GM19468 (cell line): ENCODE measurements at regions not wholly inside any gene's neighbourhood (a gene's known extent, or its start where the extent isn't known, plus 50 kb on each side); places are given as distances from the start of the nearest gene placed in this dataset.
"Not testable (repeated sequence)": the region's sequence is repeated elsewhere in the genome, so short reads cannot be mapped to it uniquely, and the experiment has no call there.

Source experiments
- ATAC-seq: cut with Tn5 transposase; IDR thresholded peaks from one replicate; pipeline ENCODE4 v1.9.1; 2021; ENCODE audit warnings: mild to moderate bottlenecking, moderate library complexity, moderate number of reproducible peaks; ENCODE audit not compliant: unreplicated experiment; ENCODE audit errors: extremely low read depth

- no peak for ATAC-seq
Observed at GRCh38 chr13:56670563-56670962, 470.2 kb upstream of the PRR20A start.

GRCh38 chr13:56681404-56681803 lies 459.3 kb upstream of the PRR20A start:
- ATAC-seq, result no peak

- no peak for ATAC-seq
Observed at GRCh38 chr13:56687131-56687530, 453.6 kb upstream of the PRR20A start.

DNA sequence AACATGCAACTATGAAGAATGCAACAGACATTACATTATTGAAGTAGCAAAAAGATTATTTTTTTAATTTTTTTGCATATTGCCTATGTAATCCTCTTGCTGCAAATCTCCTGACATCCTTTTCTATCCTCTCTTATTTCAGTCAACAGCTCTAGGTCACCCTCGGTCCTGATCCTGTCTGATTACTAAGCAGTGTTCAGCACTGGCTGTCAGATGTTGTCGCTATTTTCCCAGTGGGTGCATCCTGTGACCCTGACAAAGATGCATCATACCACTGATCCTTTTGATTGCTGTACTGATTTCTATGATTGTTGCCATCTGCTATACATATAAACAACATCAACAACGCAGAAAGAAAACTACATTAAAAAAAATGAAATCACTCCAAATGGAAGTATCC lies 443.7 kb upstream of the PRR20A start:
- no peak for ATAC-seq

- no peak for ATAC-seq
Observed at GRCh38 chr13:56700324-56700723, 440.4 kb upstream of the PRR20A start.

GRCh38 chr13:56706485-56706884 lies 434.2 kb upstream of the PRR20A start:
- ATAC-seq, result no peak

- no peak for ATAC-seq
Observed at GRCh38 chr13:56713656-56714055, 427.1 kb upstream of the PRR20A start.

- ATAC-seq, result no peak
Observed at GRCh38 chr13:56718791-56719190, 421.9 kb upstream of the PRR20A start.

DNA sequence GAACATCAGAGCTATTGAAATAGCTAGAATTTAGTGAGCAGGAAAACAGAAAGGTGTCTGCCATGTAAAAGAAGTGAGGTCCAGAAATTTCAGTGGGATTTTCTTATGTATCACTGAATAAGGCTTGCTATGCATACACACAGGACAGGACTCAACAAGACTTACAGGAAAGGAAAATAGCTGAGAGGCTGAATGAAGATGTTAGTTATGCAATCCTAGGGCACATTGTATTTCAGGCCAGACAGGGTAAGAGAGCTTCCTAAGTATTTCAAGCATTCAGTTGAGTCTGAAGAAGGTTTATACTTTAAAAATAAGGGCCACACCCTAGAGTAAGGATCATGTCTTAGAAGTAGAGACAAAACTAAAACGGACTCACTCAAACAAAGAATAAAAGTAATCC lies 419.9 kb upstream of the PRR20A start:
- no peak for ATAC-seq

DNA sequence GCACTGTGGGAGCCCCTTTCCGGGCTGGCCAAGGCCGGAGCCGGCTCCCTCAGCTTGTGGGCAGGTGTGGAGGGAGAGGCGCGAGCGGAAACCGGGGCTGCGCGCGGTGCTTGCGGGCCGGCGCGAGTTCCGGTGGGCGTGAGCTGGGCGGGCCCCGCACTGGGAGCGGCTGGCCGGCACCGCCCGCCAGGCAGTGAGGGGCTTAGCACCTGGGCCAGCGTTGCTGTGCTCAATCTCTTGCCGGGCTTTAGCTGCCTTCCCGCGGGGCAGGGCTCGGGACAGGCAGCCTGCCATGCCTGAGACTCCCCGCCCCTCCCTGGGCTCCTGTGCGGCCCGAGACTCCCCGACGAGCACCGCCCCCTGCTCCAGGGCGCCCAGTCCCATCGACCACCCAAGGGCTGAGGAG lies 405.2 kb upstream of the PRR20A start:
- no peak for ATAC-seq

GRCh38 chr13:56736966-56737365 lies 403.8 kb upstream of the PRR20A start:
- no peak for ATAC-seq

- ATAC-seq, result no peak
Observed at GRCh38 chr13:56752636-56753035, 388.1 kb upstream of the PRR20A start.

- ATAC-seq, result no peak
Observed at GRCh38 chr13:56755181-56755935, 385.4 kb upstream of the PRR20A start.

GRCh38 chr13:56763333-56763732 lies 377.4 kb upstream of the PRR20A start:
- not testable (repeated sequence) for ATAC-seq

DNA sequence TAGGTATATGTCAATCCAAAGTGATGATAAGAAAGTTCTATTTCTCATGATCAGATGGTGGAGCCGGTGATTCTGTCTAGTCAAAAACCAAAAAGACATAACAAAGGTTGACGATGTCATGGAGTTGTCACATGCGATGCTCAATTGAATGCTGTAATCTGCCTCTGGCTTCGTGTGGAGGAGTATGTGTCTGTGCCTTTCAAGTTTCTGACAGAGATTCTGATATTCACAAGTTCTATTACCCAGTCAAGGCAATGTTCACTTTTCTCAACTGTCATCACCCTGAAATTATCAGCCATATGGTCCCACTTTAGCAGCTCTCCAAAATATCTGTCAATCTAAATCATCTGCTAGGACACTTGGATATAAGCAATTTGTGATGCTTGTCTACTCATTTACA lies 367.6 kb upstream of the PRR20A start:
- ATAC-seq, result no peak

DNA sequence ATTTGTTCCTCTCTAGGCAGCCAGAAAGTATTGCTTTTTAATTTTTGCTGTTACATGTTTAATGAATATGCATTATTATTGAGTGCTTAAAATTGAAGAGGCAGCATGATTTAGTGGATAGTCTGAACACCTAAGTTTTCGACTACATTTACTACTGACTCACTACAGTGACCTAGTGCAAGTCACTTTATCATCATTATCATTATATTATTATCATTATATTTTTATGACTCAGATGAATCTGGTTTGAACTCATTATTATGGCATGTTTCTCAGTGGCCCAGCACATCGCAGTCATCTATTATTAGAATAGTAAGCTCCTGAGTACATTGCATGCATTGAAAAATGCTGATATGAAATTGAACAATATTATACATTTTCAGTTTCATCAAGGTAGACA lies 351.2 kb upstream of the PRR20A start:
- no peak for ATAC-seq

DNA sequence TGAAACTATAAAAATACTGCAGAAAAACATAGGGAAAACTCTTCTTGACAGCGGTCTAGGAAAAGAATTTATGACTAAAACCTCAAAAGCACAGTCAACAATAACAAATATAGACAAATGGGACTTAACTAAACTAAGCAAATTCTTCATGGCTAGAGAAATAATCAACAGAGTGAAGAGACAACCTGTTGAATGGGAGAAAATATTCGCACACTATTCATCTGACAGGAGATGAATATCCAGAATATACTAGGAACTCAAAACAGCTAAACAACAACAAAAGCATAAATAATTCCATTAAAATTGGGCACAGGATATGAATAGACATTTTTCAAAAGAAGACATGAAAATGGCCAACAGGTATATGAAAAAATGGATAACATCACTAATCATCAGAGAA lies 303.6 kb upstream of the PRR20A start:
- no peak for ATAC-seq

DNA sequence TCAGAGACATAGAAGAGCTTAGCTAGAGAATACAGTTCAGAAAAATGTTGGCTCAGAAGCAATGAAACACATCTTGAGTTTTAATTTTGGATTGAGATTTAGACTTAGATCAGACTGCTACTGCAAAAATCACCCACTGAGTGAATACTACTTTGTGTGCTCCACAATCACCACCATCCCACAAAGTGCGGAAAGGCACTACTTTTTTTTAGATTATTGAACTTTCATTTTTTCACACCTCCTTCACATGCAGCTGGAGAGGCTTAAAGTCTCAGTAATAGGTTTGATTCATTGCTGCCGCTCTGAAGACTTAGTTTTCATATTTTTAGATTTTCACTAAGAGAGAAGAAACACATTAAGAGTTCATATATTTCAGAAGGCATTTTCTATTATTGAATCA lies 289.9 kb upstream of the PRR20A start:
- ATAC-seq, result no peak

GRCh38 chr13:56861476-56861875 lies 279.2 kb upstream of the PRR20A start:
- no peak for ATAC-seq

- ATAC-seq, result no peak
Observed at GRCh38 chr13:56864451-56864850, 276.3 kb upstream of the PRR20A start.

- no peak for ATAC-seq
Observed at GRCh38 chr13:56865416-56865815, 275.3 kb upstream of the PRR20A start.

DNA sequence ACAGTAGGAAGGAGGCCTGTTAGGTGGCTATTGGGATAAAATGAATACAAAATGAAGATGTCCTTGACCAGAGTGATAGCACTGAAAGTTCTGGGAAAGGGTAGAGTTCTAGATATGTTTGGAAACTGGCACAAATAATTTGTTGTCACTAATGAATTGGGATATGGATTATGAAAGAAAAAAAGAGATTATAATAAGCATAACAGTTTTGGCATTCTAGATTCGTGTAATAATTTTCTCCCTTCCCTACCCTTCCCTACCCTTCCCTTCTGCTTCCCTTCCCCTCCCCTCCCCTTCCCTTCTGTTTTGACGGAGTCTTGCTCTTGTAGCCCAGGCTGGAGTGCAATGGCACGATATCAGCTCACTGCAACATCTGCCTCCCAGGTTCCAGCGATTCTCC lies 271.0 kb upstream of the PRR20A start:
- no peak for ATAC-seq
